OCI-LY7 (cell line): ENCODE measurements at regions not wholly inside any gene's neighbourhood (a gene's known extent, or its start where the extent isn't known, plus 50 kb on each side); places are given as distances from the start of the nearest gene placed in this dataset.

Source experiments
- BruUV-seq: library from RNA; stranded (reverse); fragments of 400-500 nt; replicated peaks from 2 replicates; lab custom pipeline; 2021; lab: Mats Ljungman, UMichigan
- CTCF ChIA-PET: fragments of 300-600 bp; sonication (Branson Sonifier 250); formaldehyde crosslinking; loops from one replicate; lab custom pipeline; 2022; ENCODE audit warnings: antibody characterized with exemption; ENCODE audit not compliant: unreplicated experiment; lab: Charles Lee
- POLR2A ChIA-PET: fragments of 300-600 bp; sonication (Branson Sonifier 250); formaldehyde crosslinking; loops from one replicate; lab custom pipeline; 2022; ENCODE audit warnings: antibody characterized with exemption; lab: Charles Lee
- DNase-seq: peaks from one replicate; pipeline ENCODE4 v3.0.0-alpha.2; 2015; ENCODE audit warnings: low spot score
- H2AFZ ChIP-seq: fragments of 200-600 bp; sonication (generic), shearing (Covaris generic); 2 replicates; pipeline ENCODE4 v1.6.1; 2014; ENCODE audit warnings: mild to moderate bottlenecking, antibody characterized with exemption, low read length, moderate library complexity
- H3K27ac ChIP-seq: fragments of 200-600 bp; sonication (generic); 2 replicates; pipeline ENCODE4 v1.5.1; 2014; ENCODE audit warnings: mixed run types, low read depth, mild to moderate bottlenecking, moderate library complexity, low read length, inconsistent platforms; ENCODE audit not compliant: poor library complexity, severe bottlenecking
- H3K36me3 ChIP-seq: fragments of 200-600 bp; sonication (generic); 2 replicates; pipeline ENCODE4 v1.6.1; 2014; ENCODE audit warnings: mild to moderate bottlenecking, antibody characterized with exemption, low read length, moderate library complexity, mixed read lengths; ENCODE audit not compliant: insufficient read depth
- H3K4me1 ChIP-seq: fragments of 200-600 bp; sonication (generic); 2 replicates; pipeline ENCODE4 v1.5.1; 2014; ENCODE audit warnings: mild to moderate bottlenecking, low read length; ENCODE audit not compliant: insufficient read depth, poor library complexity, severe bottlenecking
- H3K4me2 ChIP-seq: fragments of 200-600 bp; sonication (generic); 2 replicates; pipeline ENCODE4 v1.6.1; 2014; ENCODE audit warnings: mild to moderate bottlenecking, low read length
- H3K4me3 ChIP-seq: fragments of 200-600 bp; sonication (generic); 2 replicates; pipeline ENCODE4 v1.5.1; 2014; ENCODE audit warnings: mild to moderate bottlenecking, low read depth, low read length; ENCODE audit not compliant: poor library complexity, severe bottlenecking
- H3K79me2 ChIP-seq: fragments of 200-600 bp; sonication (generic); 2 replicates; pipeline ENCODE4 v1.6.1; 2016; ENCODE audit warnings: low read depth, mild to moderate bottlenecking, low read length, moderate library complexity, mixed read lengths; ENCODE audit not compliant: insufficient read depth
- H3K9me2 ChIP-seq: fragments of 200-600 bp; sonication (generic); 2 replicates; pipeline ENCODE4 v1.6.1; 2016; ENCODE audit warnings: mild to moderate bottlenecking, low read length, mixed read lengths; ENCODE audit not compliant: insufficient read depth
- H3K9me3 ChIP-seq: fragments of 200-600 bp; sonication (generic); 2 replicates; pipeline ENCODE4 v1.6.1; 2014; ENCODE audit warnings: mild to moderate bottlenecking, mixed run types, low read length, mixed read lengths
- H4K20me1 ChIP-seq: fragments of 200-600 bp; sonication (generic); 2 replicates; pipeline ENCODE4 v1.6.1; 2014; ENCODE audit warnings: mild to moderate bottlenecking, antibody characterized with exemption, low read length, moderate library complexity, mixed read lengths; ENCODE audit not compliant: insufficient read depth
- EZH2phosphoT487 ChIP-seq: fragments of 200-600 bp; sonication (generic); IDR thresholded peaks from 2 replicates; pipeline ENCODE4 v1.6.1; 2018; ENCODE audit warnings: low read depth, borderline replicate concordance, mild to moderate bottlenecking, mixed run types, antibody characterized with exemption, low read length, moderate library complexity, mixed read lengths
- intact Hi-C: fragments of 100-400 bp; cut with micrococcal nuclease; formaldehyde crosslinking; loops from one replicate; pipeline ENCODE4 v1.10.0; 2022; ENCODE audit not compliant: unreplicated experiment
- TF ChIP-seq, protein P1 (sequence below): fragments of 200-600 bp; sonication (generic); conservative IDR thresholded peaks from 2 replicates; pipeline ENCODE4 v1.5.1; 2014; ENCODE audit warnings: mild to moderate bottlenecking, antibody characterized with exemption, low read length, moderate library complexity, mixed read lengths

DNA sequence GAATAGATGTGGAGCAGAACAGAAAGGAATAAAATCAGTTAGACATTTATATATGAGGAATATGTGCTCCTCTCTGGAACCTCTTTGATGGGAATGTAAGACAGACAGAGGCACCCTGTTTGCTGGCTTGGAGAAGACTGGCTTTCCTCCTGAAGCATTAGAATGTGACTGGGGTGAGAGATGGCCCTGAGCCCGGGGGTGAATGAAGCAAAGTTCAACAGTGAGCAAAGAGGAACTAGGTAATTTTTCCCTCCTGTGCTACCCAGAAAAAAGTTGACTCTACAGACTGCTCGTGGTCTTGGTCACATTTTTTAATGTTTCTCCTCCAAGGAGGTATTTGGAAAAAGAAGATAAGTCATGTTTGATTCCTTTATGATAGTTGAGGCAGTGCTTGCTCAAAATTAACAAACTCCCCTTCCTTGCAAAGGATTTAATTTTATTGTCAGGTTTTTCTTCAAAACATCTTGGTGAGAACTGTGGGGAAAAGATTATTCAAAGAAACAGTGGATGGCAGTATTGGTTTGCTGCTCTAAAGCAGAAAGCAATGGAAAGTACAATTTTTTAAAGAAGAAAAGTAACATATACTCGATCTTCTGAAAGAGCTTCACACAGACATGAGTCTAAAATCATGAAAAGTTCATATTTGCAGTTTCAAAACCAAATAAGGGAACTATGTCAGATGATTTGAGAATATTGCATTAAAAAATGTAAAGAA, 370.4 kb upstream of the CDIN1 start:
- no peaks in the 10 kb centered on the region for H3K79me2 ChIP-seq
- H3K4me1 ChIP-seq, result no peaks in the 10 kb centered on the region

DNA sequence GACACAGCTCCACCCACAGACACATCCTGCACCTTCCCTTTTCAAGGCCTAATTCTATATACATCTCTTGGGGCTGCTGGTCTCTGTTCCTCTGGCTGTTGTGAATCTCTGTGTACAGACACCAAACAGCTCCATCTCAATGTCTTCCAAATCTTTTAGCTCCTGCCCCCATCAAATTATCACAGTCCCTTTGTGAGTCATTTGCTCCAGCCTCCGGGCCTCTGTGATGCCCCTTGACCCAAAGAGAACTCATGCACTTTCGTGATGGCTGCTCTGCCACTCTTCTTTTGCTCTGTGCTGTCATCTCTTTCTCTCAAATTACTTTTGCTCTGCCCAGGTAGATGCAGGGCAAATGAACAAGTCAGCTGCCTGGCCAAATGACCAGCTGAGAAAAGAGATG, 369.0 kb upstream of the CDIN1 start:
- Histone ChIP-seq H3K9me3 (no peaks in the 10 kb centered on the region), H3K79me2 (no peaks in the 10 kb centered on the region), H4K20me1 (no peaks in the 10 kb centered on the region), H2AFZ (no peak overlapping the region), H3K4me3 (no peak overlapping the region), H3K9me2 (no peaks in the 10 kb centered on the region), H3K27ac (no peak overlapping the region), H3K36me3 (no peaks in the 10 kb centered on the region), H3K4me1 (no peaks in the 10 kb centered on the region), H3K4me2 (no peak overlapping the region)
- ChIA-PET POLR2A (interaction anchor here (0.6 kb wide), 1 partner anchor 818 kb away, joined by 3 read pairs; no protein-coding TSS in a partner anchor), CTCF (no interaction called here)
- intact Hi-C loops, result no loop called here
- DNase-seq, result no peak
- TF ChIP-seq EZH2phosphoT487, result no peak
- TF ChIP-seq, protein P1, sequence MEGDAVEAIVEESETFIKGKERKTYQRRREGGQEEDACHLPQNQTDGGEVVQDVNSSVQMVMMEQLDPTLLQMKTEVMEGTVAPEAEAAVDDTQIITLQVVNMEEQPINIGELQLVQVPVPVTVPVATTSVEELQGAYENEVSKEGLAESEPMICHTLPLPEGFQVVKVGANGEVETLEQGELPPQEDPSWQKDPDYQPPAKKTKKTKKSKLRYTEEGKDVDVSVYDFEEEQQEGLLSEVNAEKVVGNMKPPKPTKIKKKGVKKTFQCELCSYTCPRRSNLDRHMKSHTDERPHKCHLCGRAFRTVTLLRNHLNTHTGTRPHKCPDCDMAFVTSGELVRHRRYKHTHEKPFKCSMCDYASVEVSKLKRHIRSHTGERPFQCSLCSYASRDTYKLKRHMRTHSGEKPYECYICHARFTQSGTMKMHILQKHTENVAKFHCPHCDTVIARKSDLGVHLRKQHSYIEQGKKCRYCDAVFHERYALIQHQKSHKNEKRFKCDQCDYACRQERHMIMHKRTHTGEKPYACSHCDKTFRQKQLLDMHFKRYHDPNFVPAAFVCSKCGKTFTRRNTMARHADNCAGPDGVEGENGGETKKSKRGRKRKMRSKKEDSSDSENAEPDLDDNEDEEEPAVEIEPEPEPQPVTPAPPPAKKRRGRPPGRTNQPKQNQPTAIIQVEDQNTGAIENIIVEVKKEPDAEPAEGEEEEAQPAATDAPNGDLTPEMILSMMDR, result no peak
- BruUV-seq, result no TSS peak

More for the DNA sequence above, 370.4 kb upstream of the CDIN1 start:
- BruUV-seq, result no TSS peak
- Histone ChIP-seq H3K36me3 (no peaks in the 10 kb centered on the region), H3K9me3 (no peaks in the 10 kb centered on the region), H2AFZ (no peak overlapping the region), H4K20me1 (no peaks in the 10 kb centered on the region), H3K4me3 (no peak overlapping the region), H3K27ac (no peak overlapping the region), H3K4me2 (no peak overlapping the region), H3K9me2 (no peaks in the 10 kb centered on the region)
- CTCF ChIA-PET, result no interaction called here
- intact Hi-C loops, result no loop called here
- no peak for DNase-seq
- POLR2A ChIA-PET, result no interaction called here
- TF ChIP-seq, protein P1, result no peak
- TF ChIP-seq EZH2phosphoT487, result no peak

GRCh38 chr15:36218322-36218721, 361.1 kb upstream of the CDIN1 start:
- Histone ChIP-seq H4K20me1 (no peaks in the 10 kb centered on the region), H3K4me3 (no peak overlapping the region), H3K79me2 (no peaks in the 10 kb centered on the region), H3K36me3 (no peaks in the 10 kb centered on the region), H3K9me3 (0 out of 2 replicates have a peak, but pooled peaks cover 10% of the 10 kb centered on the region), H3K4me2 (no peak overlapping the region), H3K27ac (no peak overlapping the region), H3K9me2 (no peaks in the 10 kb centered on the region), H3K4me1 (no peaks in the 10 kb centered on the region), H2AFZ (no peak overlapping the region)
- POLR2A ChIA-PET, result no interaction called here
- CTCF ChIA-PET, result no interaction called here
- DNase-seq, result no peak
- no peak for TF ChIP-seq EZH2phosphoT487
- TF ChIP-seq, protein P1, result no peak
- intact Hi-C loops, result no loop called here
- BruUV-seq, result no TSS peak
